GM20431 (cell line): ENCODE measurements at regions not wholly inside any gene's neighbourhood (a gene's known extent, or its start where the extent isn't known, plus 50 kb on each side); places are given as distances from the start of the nearest gene placed in this dataset.
"Not testable (repeated sequence)": the region's sequence is repeated elsewhere in the genome, so short reads cannot be mapped to it uniquely, and the experiment has no call there.

Source experiments
- in situ Hi-C: fragments of 300-500 bp; cut with MseI, MboI; formaldehyde crosslinking; loops from one replicate; pipeline ENCODE4 v1.15.0; 2020; ENCODE audit warnings: low sequenced_read_pairs; ENCODE audit not compliant: unreplicated experiment

- in situ Hi-C loops: no loop called here
These were observed 142.5 kb upstream of the SHH start for GRCh38 chr7:155954550-155955366.

- in situ Hi-C loops: no loop called here
These were observed 141.7 kb upstream of the SHH start for GRCh38 chr7:155953781-155954549.

DNA sequence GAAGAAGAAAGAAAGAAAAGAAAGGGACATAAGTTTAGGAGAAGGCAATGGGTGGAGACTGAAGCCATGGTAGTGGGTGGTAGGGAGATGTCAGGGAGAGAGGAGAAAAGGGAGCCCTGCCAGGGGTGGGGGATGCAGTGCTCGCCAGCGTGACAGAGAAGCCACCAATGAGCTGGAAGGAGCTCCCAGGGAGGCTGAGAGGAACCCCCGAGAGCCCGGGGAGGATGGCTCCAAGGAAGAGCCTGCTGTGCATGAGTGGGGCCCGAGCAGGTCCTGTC, 141.2 kb upstream of the SHH start:
- in situ Hi-C loops: no loop called here

DNA sequence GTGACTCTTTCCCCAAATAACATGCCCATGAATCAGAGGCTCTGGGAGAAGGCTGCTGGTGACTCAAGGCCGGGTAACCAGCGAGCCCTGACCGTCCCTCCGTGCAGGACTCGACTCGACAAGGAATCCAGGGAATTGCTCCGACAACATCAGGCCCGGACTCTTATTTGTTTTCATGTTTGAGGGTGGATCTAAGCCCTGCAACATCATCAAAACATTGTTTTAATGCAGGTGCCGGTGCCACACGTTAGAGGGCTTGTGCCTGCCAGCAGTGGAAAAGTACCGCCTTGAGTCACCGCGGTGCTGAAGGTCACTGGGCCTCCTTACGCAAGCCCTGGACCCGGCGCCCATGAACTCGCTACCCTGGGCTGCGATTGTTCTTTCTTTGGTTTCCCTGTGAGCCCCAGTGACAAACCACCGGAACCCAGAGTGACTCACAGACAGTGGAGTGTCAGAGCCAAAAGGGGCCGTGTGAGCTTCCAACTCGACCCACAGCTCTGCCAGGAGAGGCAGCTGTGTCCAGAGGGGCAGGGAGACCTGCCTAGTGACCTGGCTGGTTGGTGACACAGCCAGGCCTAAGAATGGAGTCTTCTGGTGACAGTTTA, 139.4 kb upstream of the SHH start:
- in situ Hi-C loops: no loop called here

DNA sequence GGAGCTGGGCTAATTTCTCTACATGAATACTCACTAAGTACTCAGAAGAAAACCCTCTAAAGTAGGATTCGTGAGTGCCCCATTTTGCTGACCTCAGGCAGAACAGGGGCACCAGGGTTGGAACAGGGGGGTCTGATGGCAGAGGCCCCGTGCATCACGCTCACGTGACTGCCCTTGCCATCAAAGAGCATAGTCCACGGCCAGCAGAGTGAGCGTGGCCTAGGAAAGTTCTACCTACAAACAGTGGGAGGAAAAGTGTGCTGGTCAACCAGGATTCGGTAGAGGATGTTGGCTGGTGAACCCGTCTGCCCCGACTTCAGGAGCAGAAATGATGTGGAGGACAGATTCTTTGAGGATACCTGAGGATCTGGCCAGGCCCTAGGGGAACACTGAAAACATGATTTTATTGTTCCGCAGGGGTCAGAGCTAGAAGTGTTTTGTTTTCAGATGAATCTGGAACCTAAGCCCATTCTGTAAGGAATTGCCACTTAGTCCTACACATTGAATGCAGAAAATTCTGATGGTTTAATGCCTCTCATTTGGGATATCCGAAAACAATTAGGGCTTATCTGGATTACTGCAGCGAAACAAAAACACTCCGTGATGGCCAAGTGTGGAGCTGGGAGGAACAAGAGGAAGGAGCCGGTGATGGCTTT, 138.8 kb upstream of the SHH start:
- in situ Hi-C loops: no loop called here

DNA sequence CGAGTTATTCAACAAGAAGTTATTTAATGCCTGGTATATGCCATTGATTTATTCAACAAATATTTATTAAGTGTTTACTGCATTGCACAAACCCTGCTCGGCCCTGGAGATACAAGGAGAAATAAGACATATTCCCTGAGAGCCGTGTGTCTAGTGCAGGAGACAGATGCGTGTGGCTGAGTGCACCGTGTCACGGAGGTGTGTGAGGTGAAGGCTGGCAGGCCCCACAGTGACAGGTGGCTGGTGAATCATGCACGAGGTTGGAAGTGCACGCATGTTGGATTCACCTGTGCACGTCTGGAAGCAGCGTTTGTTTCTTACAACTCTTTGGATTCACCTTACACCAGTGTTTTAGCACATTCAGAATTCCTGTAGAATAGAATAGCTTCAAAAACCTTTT, 136.6 kb upstream of the SHH start:
- in situ Hi-C loops: no loop called here

DNA sequence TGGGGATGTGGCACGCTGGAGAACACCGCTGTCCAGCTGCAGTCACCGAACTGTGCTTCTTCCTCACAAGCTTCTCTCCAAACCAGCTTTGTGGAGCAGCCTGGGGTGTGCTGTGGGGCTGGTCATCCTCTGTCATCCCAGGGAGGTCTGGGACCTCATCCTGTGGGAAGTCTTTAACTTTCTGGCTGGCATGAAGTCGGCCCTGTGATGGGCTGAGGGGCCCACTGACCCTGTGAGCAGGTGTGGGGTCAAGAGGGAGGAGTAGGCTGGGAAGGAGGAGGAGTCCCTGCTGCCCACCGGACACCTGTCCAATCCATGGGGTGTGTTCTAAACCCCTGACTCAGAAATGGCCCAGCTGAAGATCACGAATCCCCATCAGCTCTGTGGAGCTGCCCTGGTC, 136.2 kb upstream of the SHH start:
- in situ Hi-C loops: no loop called here

- in situ Hi-C loops: no loop called here
These were observed 134.8 kb upstream of the SHH start for GRCh38 chr7:155947051-155947450.

DNA sequence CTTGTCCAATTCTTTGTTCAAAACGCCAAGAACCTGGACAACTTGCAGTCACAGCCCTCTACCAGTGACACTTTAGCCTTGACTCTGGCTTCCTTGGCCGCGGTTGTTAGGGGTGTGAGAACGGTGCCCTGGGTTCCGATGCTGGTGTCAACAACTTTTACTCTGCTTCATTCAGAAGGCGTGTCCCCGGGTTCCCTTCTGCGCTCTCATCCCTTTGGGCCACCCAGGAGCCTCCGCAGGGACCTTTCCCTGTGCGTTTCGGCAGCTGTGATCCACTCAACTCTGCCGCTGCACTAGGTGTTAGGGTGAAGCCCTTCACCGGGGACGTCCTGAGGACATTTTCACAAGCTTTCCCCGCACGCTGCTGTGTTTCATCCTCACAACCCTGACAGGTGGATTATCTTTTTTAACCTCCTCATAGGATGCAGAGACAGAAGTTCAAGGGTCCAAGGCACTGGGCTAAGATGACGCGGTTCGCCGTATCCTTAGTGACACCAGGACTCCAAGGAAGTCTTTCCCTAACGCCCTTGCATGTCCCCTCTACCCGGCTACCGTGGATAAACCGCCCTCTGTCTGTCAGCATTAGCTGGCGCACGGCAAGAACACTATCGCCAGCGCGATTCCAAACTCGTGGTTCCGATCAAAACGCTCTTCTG, 133.5 kb upstream of the SHH start:
- in situ Hi-C loops: no loop called here

- in situ Hi-C loops: no loop called here
These were observed 132.6 kb upstream of the SHH start for GRCh38 chr7:155944901-155945300.

- in situ Hi-C loops: no loop called here
These were observed 131.1 kb upstream of the SHH start for GRCh38 chr7:155943251-155943899.

- in situ Hi-C loops: no loop called here
These were observed 130.1 kb upstream of the SHH start for GRCh38 chr7:155942226-155942950.

DNA sequence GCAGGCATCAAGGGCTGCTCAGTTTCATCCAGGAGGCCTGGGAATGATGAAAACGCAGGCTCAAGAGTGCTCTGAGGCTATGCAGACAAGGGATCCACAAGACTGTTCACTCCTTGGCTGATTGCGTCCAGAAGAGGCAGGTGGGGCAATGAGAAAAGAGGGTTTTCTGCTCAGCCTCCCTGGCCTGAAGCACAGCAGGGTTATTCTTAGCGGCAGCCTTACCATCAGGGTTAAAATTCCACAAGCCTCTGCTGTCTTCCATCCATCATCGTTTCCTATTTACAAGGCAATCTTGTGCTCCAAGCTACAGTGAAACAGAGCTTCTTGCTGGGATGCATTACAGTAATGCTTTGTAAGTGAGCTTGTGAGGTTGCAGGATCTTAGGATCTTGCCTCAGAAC, 129.4 kb upstream of the SHH start:
- in situ Hi-C loops: no loop called here

DNA sequence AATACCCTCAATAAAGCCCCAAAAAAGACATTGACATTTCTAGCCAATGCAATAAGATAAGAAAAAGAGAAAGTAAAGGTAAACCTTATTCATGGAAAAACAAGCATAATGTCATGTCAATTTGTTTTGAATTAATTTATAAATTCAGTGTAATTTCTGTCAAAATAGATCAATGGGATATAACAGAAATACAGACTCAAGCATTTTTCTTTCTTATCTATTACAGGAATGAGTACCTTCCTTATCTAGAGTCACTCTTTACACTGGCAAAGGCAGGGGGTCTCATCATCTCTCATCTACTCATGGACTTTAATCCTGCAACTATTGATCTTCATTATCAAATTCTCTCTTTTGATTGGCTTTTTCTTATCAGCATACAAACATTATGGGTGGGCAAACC, 127.1 kb upstream of the SHH start:
- in situ Hi-C loops: no loop called here

DNA sequence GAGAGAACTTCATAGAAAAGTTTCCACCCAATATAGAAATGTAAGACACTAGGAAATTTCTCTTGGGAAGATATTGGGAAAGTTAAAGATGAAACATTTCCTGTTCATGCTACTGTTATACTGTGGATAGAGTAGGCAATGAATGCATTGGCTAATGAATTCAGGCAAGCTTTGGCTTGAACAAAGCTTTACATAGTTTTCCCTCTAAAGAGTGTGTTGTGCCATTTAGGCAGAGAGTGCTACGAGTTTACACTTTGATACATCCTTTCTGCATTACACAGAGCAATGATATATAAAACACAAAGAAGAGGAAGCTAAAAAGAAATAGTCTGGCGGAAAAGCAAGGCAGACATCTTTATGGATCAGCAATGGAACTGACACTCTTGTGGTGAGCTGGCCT, 125.9 kb upstream of the SHH start:
- in situ Hi-C loops: no loop called here

GRCh38 chr7:155935726-155936125, 123.5 kb upstream of the SHH start:
- in situ Hi-C loops: no loop called here

- in situ Hi-C loops: no loop called here
These were observed 122.8 kb upstream of the SHH start for GRCh38 chr7:155935005-155935557.

- in situ Hi-C loops: not testable (repeated sequence)
These were observed 120.1 kb upstream of the SHH start for GRCh38 chr7:155932324-155932723.
